ENCODE measurements at regions not wholly inside any gene's neighbourhood (a gene's known extent, or its start where the extent isn't known, plus 50 kb on each side); places are given as distances from the start of the nearest gene placed in this dataset.

DNA sequence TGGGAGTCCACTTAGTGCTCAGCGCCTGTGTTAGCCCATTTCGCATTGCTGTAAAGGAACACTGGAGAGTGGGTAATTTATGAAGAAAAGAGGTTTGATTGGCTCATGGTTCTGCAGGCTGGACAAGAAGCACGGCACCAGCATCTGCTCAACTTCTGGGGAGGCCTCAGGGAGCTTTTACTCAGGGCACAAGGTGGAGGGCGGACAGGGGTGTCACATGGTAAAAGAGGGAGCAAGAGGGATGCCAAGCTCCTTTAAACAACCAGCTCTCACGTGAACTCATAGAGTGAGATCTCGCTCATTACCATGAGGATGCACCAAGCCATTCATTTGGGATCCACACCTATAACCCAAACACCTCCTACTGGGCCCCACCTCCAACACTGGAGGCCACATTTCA, 181.4 kb upstream of the TLE3 start:
- Histone ChIP-seq H3K4me1 (ENCODE audit: insufficient read depth, low read length, poor library complexity, severe bottlenecking) (no peaks in the 10 kb centered on the region), H3K9me3 (ENCODE audit: low read depth, low read length, poor library complexity, severe bottlenecking) (no peaks in the 10 kb centered on the region), H3K36me3 (ENCODE audit: insufficient read depth, low read length, poor library complexity, severe bottlenecking) (no peaks in the 10 kb centered on the region), H3K27ac (ENCODE audit: low read depth, low read length, poor library complexity, severe bottlenecking) (no peak overlapping the region), H3K27me3 (replicated peaks; ENCODE audit: insufficient read depth, low read depth, low read length, poor library complexity) (no peaks in the 10 kb centered on the region), H3K4me3 (ENCODE audit: low read depth, low read length, poor library complexity, severe bottlenecking) (no peak overlapping the region)
- POLR2A ChIA-PET (ENCODE audit: low non-redundant PET) = no interaction called here
- BruUV-seq (replicated peaks) = no TSS peak
- CTCF ChIA-PET = no interaction called here
- DNase-seq (ENCODE audit: low spot score) = no peak
- intact Hi-C loops (cut with micrococcal nuclease; ENCODE audit: unreplicated experiment) = no loop called here
- no peak for TF ChIP-seq EZH2 (IDR thresholded peaks at IDR 0.05; ENCODE audit: borderline replicate concordance, low read depth, low read length, poor library complexity, severe bottlenecking)
- TF ChIP-seq, protein P1, sequence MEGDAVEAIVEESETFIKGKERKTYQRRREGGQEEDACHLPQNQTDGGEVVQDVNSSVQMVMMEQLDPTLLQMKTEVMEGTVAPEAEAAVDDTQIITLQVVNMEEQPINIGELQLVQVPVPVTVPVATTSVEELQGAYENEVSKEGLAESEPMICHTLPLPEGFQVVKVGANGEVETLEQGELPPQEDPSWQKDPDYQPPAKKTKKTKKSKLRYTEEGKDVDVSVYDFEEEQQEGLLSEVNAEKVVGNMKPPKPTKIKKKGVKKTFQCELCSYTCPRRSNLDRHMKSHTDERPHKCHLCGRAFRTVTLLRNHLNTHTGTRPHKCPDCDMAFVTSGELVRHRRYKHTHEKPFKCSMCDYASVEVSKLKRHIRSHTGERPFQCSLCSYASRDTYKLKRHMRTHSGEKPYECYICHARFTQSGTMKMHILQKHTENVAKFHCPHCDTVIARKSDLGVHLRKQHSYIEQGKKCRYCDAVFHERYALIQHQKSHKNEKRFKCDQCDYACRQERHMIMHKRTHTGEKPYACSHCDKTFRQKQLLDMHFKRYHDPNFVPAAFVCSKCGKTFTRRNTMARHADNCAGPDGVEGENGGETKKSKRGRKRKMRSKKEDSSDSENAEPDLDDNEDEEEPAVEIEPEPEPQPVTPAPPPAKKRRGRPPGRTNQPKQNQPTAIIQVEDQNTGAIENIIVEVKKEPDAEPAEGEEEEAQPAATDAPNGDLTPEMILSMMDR (conservative IDR thresholded peaks at IDR 0.05; ENCODE audit: low read depth, low read length) = no peak

DNA sequence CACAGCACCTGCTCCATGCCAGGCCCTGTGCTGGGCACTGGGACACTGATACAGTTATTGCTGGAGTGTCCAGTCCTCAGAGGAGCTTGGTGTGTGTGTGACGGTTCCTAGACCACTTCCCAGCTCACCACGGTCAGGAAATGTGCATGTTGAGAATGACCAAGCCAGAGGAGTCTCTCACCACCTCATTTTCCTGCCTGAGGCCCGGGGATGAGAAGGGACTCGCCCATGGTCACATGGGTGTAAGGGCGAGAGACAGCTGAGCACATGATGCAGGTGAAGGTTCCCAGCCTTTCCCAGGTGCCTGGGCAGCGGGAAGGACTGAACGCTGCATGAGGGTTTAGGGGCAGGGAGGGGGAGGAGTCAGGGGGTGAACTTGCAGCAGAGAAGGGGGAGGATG, 180.9 kb upstream of the TLE3 start:
- TF ChIP-seq EZH2 (IDR thresholded peaks at IDR 0.05; ENCODE audit: borderline replicate concordance, low read depth, low read length, poor library complexity, severe bottlenecking) = no peak
- TF ChIP-seq, protein P1 (conservative IDR thresholded peaks at IDR 0.05; ENCODE audit: low read depth, low read length) = no peak
- DNase-seq (ENCODE audit: low spot score) = no peak
- Histone ChIP-seq H3K4me1 (ENCODE audit: insufficient read depth, low read length, poor library complexity, severe bottlenecking) (no peaks in the 10 kb centered on the region), H3K27me3 (replicated peaks; ENCODE audit: insufficient read depth, low read depth, low read length, poor library complexity) (no peaks in the 10 kb centered on the region), H3K4me3 (ENCODE audit: low read depth, low read length, poor library complexity, severe bottlenecking) (no peak overlapping the region), H3K27ac (ENCODE audit: low read depth, low read length, poor library complexity, severe bottlenecking) (no peak overlapping the region), H3K9me3 (ENCODE audit: low read depth, low read length, poor library complexity, severe bottlenecking) (no peaks in the 10 kb centered on the region), H3K36me3 (ENCODE audit: insufficient read depth, low read length, poor library complexity, severe bottlenecking) (no peaks in the 10 kb centered on the region)
- BruUV-seq (replicated peaks) = no TSS peak
- intact Hi-C loops (cut with micrococcal nuclease; ENCODE audit: unreplicated experiment) = no loop called here
- ChIA-PET CTCF (no interaction called here), POLR2A (ENCODE audit: low non-redundant PET) (no interaction called here)

DNA sequence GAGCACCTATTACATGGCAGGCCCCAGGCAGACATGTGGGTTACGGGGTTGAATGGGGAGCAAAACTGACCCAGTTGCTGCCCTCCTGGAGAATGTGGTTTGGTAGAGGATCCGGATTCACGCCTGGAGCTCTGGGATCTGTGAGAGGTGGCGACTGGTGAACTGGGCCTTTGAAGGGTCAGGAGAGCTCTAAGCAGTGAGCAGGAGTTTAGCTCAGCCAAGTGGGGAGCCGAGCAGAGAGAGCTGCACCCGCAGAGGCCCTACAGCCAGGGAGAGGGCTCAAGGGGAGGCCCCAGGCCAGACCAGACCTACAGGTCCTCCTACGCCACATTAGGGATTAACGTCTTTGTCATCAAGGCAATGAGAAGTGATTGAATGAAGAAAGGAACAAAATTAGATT, 179.8 kb upstream of the TLE3 start:
- Histone ChIP-seq H3K4me3 (ENCODE audit: low read depth, low read length, poor library complexity, severe bottlenecking) (no peak overlapping the region), H3K27me3 (replicated peaks; ENCODE audit: insufficient read depth, low read depth, low read length, poor library complexity) (no peaks in the 10 kb centered on the region), H3K4me1 (ENCODE audit: insufficient read depth, low read length, poor library complexity, severe bottlenecking) (no peaks in the 10 kb centered on the region), H3K9me3 (ENCODE audit: low read depth, low read length, poor library complexity, severe bottlenecking) (no peaks in the 10 kb centered on the region), H3K36me3 (ENCODE audit: insufficient read depth, low read length, poor library complexity, severe bottlenecking) (no peaks in the 10 kb centered on the region), H3K27ac (ENCODE audit: low read depth, low read length, poor library complexity, severe bottlenecking) (no peak overlapping the region)
- ChIA-PET POLR2A (ENCODE audit: low non-redundant PET) (no interaction called here), CTCF (no interaction called here)
- intact Hi-C loops (cut with micrococcal nuclease; ENCODE audit: unreplicated experiment) = no loop called here
- no peak for TF ChIP-seq EZH2 (IDR thresholded peaks at IDR 0.05; ENCODE audit: borderline replicate concordance, low read depth, low read length, poor library complexity, severe bottlenecking)
- TF ChIP-seq, protein P1 (conservative IDR thresholded peaks at IDR 0.05; ENCODE audit: low read depth, low read length) = no peak
- DNase-seq (ENCODE audit: low spot score) = no peak
- no TSS peak for BruUV-seq (replicated peaks)

Measured in A673 (cell line).